HG02943 (cell line): ENCODE measurements at regions not wholly inside any gene's neighbourhood (a gene's known extent, or its start where the extent isn't known, plus 50 kb on each side); places are given as distances from the start of the nearest gene placed in this dataset.

Experiments used
- ATAC-seq: cut with Tn5 transposase; IDR thresholded peaks from one replicate; pipeline ENCODE4 v1.9.1; 2021; ENCODE audit warnings: mild to moderate bottlenecking, low read depth, moderate library complexity; ENCODE audit not compliant: unreplicated experiment

- no peak for ATAC-seq
These were observed 448.8 kb downstream of the TLE4 start for GRCh38 chr9:80020530-80020929.

- no peak for ATAC-seq
These were observed 448.3 kb downstream of the TLE4 start for GRCh38 chr9:80020056-80020455.

GRCh38 chr9:80013891-80014290 lies 442.1 kb downstream of the TLE4 start:
- ATAC-seq = no peak

GRCh38 chr9:80012557-80013330 lies 441.0 kb downstream of the TLE4 start:
- no peak for ATAC-seq

DNA sequence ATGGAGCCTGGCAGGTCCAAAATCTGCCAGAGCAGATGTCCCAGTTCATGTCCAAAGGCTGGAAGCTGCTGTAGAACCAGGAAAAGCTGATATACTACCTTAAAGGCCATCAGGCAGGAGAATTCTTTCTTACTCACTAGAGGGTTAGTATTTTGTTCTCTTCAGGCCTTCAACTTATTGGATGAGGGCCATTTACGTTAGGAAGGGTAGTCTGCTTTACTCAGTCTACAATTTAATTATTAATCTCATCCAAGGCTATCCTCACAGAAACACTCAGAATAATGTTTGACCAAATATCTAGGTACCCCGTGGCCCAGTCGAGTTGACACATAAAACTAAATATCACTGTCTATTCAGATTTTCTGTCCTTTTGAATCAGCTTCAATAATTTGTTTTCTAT lies 437.4 kb downstream of the TLE4 start:
- ATAC-seq = no peak

DNA sequence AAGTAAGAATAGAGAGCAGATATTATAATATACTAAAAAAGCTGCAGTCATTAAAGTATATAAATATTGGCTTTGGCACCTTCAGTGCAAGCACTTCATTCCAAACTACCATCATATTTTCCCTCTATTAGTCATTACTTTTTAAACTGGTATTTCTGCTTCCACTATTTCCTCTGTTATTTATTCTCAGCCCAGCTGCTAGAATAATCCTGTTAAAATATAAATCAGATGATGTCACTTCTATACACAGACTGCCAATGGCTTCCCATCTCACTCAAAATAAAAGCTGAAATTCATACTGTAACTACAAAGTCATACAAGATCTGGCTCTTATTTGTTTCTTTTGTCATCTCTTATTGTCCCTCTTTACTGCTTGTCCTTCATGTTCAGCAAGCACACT lies 432.9 kb downstream of the TLE4 start:
- ATAC-seq = no peak

- ATAC-seq = no peak
These were observed 418.8 kb downstream of the TLE4 start for GRCh38 chr9:79990536-79990935.

DNA sequence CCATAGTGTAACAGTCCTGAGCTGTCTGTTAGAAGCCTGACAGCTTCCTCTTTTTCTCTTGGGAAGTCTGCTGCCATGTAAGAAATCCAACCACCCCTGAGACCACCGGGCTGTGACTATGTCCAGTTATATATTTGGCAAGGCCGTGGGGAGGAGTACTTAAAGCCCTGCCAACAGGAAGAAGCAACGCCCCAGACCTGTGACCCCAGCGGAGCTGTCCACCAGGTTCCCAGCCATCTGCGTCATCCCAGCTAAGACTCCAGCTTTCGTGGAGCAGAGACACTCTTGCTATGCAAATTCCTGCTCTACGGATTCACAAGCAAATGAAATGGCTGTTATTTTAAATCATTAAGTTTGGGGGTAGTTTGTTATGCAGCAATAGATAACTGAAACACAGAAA lies 417.3 kb downstream of the TLE4 start:
- ATAC-seq = no peak

GRCh38 chr9:79988126-79988525 lies 416.4 kb downstream of the TLE4 start:
- no peak for ATAC-seq

DNA sequence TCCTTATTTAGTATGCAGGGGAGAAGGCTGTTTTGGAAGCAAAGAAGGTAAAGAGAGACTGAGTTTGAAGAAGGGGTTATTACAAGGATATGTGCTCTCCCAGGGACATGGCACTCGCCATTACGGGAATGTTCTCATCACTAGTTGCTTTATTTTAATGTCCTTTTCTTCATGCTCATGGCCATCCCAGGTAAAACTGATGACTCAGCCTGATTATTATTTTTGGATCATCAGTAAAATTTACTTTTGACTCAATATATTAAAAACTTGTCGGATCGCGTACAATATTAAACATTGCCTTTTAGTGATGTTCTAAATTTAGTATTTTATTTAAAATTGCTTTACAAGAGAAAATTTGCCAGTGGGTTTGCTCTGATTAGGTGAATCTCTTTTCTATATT lies 414.7 kb downstream of the TLE4 start:
- no peak for ATAC-seq

DNA sequence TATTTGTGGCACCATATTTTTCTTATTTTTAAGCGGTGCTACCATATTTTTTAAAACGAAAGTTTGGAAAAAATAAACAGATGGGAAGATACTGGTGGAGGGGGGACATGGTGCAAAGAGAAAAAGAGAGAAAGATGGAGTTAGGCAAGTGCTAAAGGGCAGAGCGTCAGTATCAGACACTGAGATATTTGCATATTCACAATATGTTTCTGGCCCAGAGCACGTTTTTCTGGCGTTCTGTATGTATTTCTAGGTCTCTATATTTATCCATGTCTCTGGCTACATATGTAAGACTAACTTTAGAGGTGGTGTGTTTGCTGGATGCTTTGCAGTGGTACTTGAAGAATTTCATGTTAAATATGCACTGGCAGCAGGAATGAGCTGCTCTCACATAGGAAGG lies 414.0 kb downstream of the TLE4 start:
- no peak for ATAC-seq

GRCh38 chr9:79985264-79985663 lies 413.5 kb downstream of the TLE4 start:
- no peak for ATAC-seq

DNA sequence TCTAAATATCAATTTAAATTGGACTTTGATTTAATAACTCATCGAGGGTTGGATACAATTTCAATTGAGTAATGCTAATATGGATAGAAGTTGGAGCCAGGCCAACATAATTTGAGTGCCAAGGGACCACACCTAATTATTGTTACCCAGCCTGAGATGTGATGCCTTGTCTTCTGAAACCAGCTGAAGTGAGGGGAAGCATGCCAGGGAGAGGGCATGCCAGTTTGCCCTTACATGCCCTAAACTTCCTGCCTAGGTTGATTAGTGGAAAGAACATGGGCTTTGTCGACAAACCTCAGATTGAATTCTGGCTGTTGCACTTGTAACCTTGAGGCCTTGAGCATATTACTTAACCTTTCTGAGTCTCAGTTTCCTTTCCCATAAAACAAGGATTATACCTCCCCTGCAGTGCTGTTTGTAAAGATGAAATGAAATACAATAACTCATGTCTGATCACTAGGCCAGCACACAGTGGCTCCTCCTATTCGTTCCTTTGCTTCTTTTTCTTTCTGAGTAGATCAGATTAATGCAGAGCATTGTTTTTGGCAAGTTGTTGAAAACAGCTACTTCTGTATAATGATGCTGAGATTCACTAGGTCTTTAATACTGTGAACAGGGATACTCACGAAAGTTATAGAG lies 412.8 kb downstream of the TLE4 start:
- ATAC-seq = no peak

- ATAC-seq = no peak
These were observed 408.7 kb downstream of the TLE4 start for GRCh38 chr9:79980432-79980831.

- ATAC-seq = no peak
These were observed 405.9 kb downstream of the TLE4 start for GRCh38 chr9:79977510-79978197.

DNA sequence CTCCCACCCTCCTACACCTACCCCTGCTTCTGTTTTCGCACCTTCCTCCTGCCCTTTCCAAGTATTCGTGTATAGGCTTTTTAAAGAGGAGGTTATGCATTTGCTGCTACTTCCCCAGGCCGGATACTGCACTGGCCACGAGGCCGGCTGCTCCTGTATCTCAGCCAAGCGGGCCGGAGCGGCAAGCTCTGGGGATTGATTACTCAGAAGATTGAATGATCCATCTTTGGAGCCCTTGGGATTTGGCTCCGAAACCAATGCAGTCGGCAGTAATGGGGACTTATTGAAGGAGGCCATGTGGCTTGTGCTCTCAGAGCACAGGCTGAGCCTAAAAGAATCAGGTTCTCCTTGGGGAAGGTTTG lies 405.3 kb downstream of the TLE4 start:
- ATAC-seq = no peak

- ATAC-seq = no peak
These were observed 404.7 kb downstream of the TLE4 start for GRCh38 chr9:79976257-79977073.

DNA sequence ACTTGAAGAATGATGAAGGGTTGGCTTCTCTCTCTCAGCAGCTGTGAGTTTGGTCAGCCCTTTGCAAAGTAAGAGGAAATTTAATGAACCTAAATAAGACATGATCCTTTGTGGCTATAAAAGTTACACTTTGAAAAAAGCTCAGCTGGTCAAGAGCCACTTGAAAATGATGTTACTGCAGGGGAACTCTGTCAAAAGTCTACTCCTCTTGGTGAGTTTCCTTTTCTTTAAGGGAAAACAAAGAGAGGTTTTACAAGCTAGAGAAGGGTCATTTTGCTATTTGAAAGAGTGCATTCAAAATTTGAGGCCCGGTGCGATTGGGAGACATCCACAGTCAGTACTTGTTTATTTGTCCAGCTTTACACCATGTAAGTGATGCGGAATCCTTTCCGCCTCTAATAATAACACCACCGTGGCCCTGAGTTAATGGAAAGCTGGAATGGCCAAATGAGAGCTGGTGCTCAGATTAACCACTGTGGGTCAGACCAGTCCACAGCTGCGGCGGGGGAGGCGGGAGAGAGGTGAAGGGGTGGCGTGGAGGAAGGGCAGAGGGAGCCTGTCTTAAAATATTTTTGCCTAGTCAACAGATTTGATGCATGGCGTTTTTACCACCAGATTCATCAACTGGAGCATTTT lies 404.0 kb downstream of the TLE4 start:
- no peak for ATAC-seq

GRCh38 chr9:79974806-79975422 lies 403.1 kb downstream of the TLE4 start:
- no peak for ATAC-seq

DNA sequence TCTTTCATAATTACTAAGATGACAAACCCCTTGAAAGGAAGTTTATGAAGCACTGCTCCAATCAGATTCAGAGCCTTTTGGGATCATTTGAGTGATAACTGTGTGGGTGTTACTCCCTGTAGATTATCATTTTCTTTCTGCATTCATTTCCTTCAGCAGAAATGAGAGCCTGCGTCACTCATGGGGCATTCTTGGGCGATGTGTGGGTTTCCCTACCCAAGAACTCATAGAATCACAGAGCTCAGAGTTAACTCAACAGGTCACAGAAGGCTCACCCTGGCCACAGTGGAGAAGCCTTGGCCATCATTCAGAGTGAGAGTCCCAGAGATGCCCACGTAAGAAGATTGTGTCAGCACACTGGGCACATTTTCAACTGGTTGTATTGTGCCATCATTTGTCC lies 401.9 kb downstream of the TLE4 start:
- ATAC-seq = no peak
